HepG2 (cell line): ENCODE measurements at regions not wholly inside any gene's neighbourhood (a gene's known extent, or its start where the extent isn't known, plus 50 kb on each side); places are given as distances from the start of the nearest gene placed in this dataset.

ENCODE experiments used
- ATAC-seq: fragments of 200-7000 bp; cut with Tn5 transposase; 3 replicates; pipeline ENCODE4 v1.9.1; 2020; ENCODE audit warnings: mild to moderate bottlenecking, moderate library complexity
- BruUV-seq: library from RNA; stranded (reverse); fragments of 400-500 nt; replicated peaks from 2 replicates; lab custom pipeline; 2021; lab: Mats Ljungman, UMichigan
- CTCF ChIA-PET: fragments of 300-600 bp; formaldehyde crosslinking; extraction: SDS; loops from one replicate; lab custom pipeline; 2021; ENCODE audit warnings: low total read pairs, inconsistent platforms, low intra/inter-chr PET ratio; lab: Yijun Ruan, JAX
- POLR2A ChIA-PET: fragments of 350-600 bp; sonication (Branson Sonifier 250); formaldehyde crosslinking; loops from one replicate; lab custom pipeline; 2020; ENCODE audit warnings: antibody characterized with exemption, inconsistent platforms; lab: Yijun Ruan, JAX
- DNase-seq: peaks from one replicate; pipeline ENCODE4 v3.0.0-alpha.2; 2015; ENCODE audit warnings: low spot score
- FAIRE-seq: peaks from 3 replicates; lab custom pipeline; 2011; peaks lifted over from hg19 to GRCh38; lab: Jason Lieb, UNC
- H2AFZ ChIP-seq: one replicate; pipeline ENCODE4 v1.6.1; 2011; ENCODE audit warnings: low read length, inconsistent platforms
- H3K27ac ChIP-seq: fragments of 300-600 bp; 3 replicates; pipeline ENCODE4 v1.8.0; 2011; ENCODE audit warnings: mixed run types, mild to moderate bottlenecking, mixed read lengths, low read length, inconsistent platforms; ENCODE audit not compliant: insufficient read depth; ENCODE audit errors: extremely low read length
- H3K27me3 ChIP-seq, 2 experiments: fragments of 200-600 bp in 1 of 2; 2 replicates in 1 of 2; 3 replicates in 1 of 2; pipeline versions ENCODE4 v1.6.0 to v1.8.0; 2011; ENCODE audit warnings: low read length in 2 of 2, mild to moderate bottlenecking in 2 of 2, moderate library complexity in 2 of 2, inconsistent platforms in 1 of 2; ENCODE audit not compliant: insufficient read depth in 2 of 2, control insufficient read depth in 1 of 2
- H3K36me3 ChIP-seq, 2 experiments: fragments of 200-600 bp in 1 of 2; replicated peaks in 1 of 2; 2 replicates in 1 of 2; 3 replicates in 1 of 2; pipeline versions ENCODE4 v1.5.1 to v1.8.0; 2011; ENCODE audit warnings: low read length in 2 of 2, inconsistent platforms in 1 of 2; ENCODE audit not compliant: insufficient read depth in 2 of 2, control insufficient read depth in 1 of 2
- H3K4me1 ChIP-seq: 2 replicates; pipeline ENCODE4 v1.5.1; 2012; ENCODE audit warnings: low read length, inconsistent platforms; ENCODE audit not compliant: insufficient read depth
- H3K4me2 ChIP-seq: 2 replicates; pipeline ENCODE4 v1.6.0; 2011; ENCODE audit warnings: low read depth, low read length, inconsistent platforms
- H3K4me3 ChIP-seq, 3 experiments: fragments of 200-600 bp in 1 of 3; sonication (generic), shearing (Covaris generic) in 1 of 3; replicated peaks in 1 of 3; 2 replicates each; pipeline ENCODE4 v1.5.1; 2011 to 2016; ENCODE audit warnings: low read length in 3 of 3, inconsistent platforms in 2 of 3, low read depth in 2 of 3, mild to moderate bottlenecking in 2 of 3, control low read depth in 1 of 3, mixed read lengths in 1 of 3; ENCODE audit not compliant: insufficient read depth in 1 of 3
- H3K79me2 ChIP-seq: one replicate; pipeline ENCODE4 v1.6.1; 2011; ENCODE audit warnings: low read length, inconsistent platforms; ENCODE audit not compliant: insufficient read depth
- H3K9ac ChIP-seq: 2 replicates; pipeline ENCODE4 v1.6.0; 2011; ENCODE audit warnings: mild to moderate bottlenecking, low read depth, low read length, inconsistent platforms; ENCODE audit not compliant: insufficient read depth
- H3K9me3 ChIP-seq: 2 replicates; pipeline ENCODE4 v1.5.1; 2012; ENCODE audit warnings: mild to moderate bottlenecking, low read length
- H4K20me1 ChIP-seq: 2 replicates; pipeline ENCODE4 v1.6.0; 2011; ENCODE audit warnings: inconsistent platforms, mild to moderate bottlenecking, low read length, moderate library complexity; ENCODE audit not compliant: insufficient read depth
- BHLHE40 ChIP-seq: IDR thresholded peaks from 2 replicates; pipeline ENCODE4 v1.6.1; 2011; ENCODE audit warnings: low read length, improper control_type of control experiment
- TBL1XR1 ChIP-seq: fragments of 150-350 bp; IDR thresholded peaks from 2 replicates; pipeline ENCODE4 v1.6.1; 2014; ENCODE audit warnings: borderline replicate concordance, low read length; ENCODE audit not compliant: partially characterized antibody
- TGIF2 ChIP-seq: IDR thresholded peaks from 2 replicates; pipeline ENCODE4 v1.6.1; 2016; ENCODE audit warnings: control low read depth, missing compliant biosample characterization
- ZNF205 ChIP-seq: IDR thresholded peaks from 2 replicates; pipeline ENCODE4 v1.6.1; 2018; ENCODE audit warnings: missing biosample characterization, missing genetic modification reagents
- ZNF263 ChIP-seq: sonication (generic); formaldehyde crosslinking; IDR thresholded peaks from 2 replicates; pipeline ENCODE4 v1.4.0; 2020; ENCODE audit warnings: missing genetic modification reagents
- ZNF350 ChIP-seq: sonication (generic); formaldehyde crosslinking; IDR thresholded peaks from 2 replicates; pipeline ENCODE4 v1.4.0; 2020; ENCODE audit warnings: mild to moderate bottlenecking, low read depth, missing genetic modification reagents, borderline replicate concordance
- ZNF768 ChIP-seq: sonication (generic); formaldehyde crosslinking; IDR thresholded peaks from 2 replicates; pipeline ENCODE4 v1.4.0; 2020; ENCODE audit warnings: missing genetic modification reagents
- WGBS: methylation state at CpG from one replicate; pipeline ENCODE4 v1.1.6; 2017; ENCODE audit warnings: low lambda C conversion rate; 5-methylcytosine and 5-hydroxymethylcytosine counted together
- in situ Hi-C: cut with HindIII; loops from 2 replicates; pipeline ENCODE4 v1.10.0; 2017; ENCODE audit warnings: low pct_unique_long_range_greater_than_20kb; ENCODE audit not compliant: extremely low pct_ligation_motif_present
- intact Hi-C: fragments of 100-400 bp; cut with micrococcal nuclease; formaldehyde crosslinking; loops from one replicate; pipeline ENCODE4 v1.10.0; 2022; ENCODE audit not compliant: unreplicated experiment
- TF ChIP-seq, protein P1 (sequence below): fragments of 450-650 bp; IDR thresholded peaks from 2 replicates; pipeline ENCODE4 v1.6.1; 2016

DNA sequence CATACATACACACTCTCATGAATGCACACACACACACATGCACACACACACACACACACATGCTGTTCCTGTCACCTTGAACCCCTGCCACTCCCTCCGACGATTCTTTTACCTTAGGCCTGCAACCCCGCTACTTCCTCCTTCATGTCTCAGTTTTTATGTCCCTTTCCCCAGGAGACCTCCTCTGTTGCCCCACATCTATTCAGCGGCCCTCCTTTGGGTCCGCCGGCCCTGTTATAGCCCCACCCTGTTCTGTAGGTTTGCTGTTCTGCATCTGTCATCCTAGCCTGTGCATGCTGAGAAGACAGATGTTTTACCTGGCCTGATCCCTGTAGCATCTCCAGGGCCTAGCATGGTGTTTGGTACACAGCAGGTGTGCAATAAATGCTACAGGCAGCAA lies 161.6 kb upstream of the PCBD1 start:
- DNase-seq (no peak), FAIRE-seq (no peak), ATAC-seq (no peak)
- WGBS = 10% methylated on average over 6 of the region's 6 CpGs
- H3K27me3 ChIP-seq = peaks cover 4 to 43% of the 10 kb centered on the region in 2 experiments; a peak in 4 of 5 replicates
- intact Hi-C loops (no loop called here), in situ Hi-C loops (no loop called here)
- H3K4me1 ChIP-seq = no peaks in the 10 kb centered on the region
- no peak overlapping the region for H3K9ac ChIP-seq
- no peak overlapping the region for H3K4me2 ChIP-seq
- no peak overlapping the region for H3K4me3 ChIP-seq
- no peaks in the 10 kb centered on the region for H3K79me2 ChIP-seq
- no peak overlapping the region for H2AFZ ChIP-seq
- BruUV-seq = no TSS peak
- H3K27ac ChIP-seq = no peak overlapping the region
- no peaks in the 10 kb centered on the region for H4K20me1 ChIP-seq
- no peaks in the 10 kb centered on the region for H3K36me3 ChIP-seq
- H3K9me3 ChIP-seq = no peaks in the 10 kb centered on the region
- ChIA-PET CTCF (no interaction called here), POLR2A (no interaction called here)
- no peak for TF ChIP-seq BHLHE40
- TF ChIP-seq, protein P1, sequence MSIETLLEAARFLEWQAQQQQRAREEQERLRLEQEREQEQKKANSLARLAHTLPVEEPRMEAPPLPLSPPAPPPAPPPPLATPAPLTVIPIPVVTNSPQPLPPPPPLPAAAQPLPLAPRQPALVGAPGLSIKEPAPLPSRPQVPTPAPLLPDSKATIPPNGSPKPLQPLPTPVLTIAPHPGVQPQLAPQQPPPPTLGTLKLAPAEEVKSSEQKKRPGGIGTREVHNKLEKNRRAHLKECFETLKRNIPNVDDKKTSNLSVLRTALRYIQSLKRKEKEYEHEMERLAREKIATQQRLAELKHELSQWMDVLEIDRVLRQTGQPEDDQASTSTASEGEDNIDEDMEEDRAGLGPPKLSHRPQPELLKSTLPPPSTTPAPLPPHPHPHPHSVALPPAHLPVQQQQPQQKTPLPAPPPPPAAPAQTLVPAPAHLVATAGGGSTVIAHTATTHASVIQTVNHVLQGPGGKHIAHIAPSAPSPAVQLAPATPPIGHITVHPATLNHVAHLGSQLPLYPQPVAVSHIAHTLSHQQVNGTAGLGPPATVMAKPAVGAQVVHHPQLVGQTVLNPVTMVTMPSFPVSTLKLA = peak; percentile 33; the same call in 1 of the 2 replicates

GRCh38 chr10:71052076-71052660 lies 160.2 kb upstream of the UNC5B start:
- BruUV-seq = no TSS peak

More at GRCh38 chr10:71052076-71052660, 160.2 kb upstream of the UNC5B start:
- no peak for ATAC-seq
- Histone ChIP-seq H3K27me3 (peaks cover 4 to 40% of the 10 kb centered on the region in 2 experiments; a peak in 4 of 5 replicates), H3K79me2 (no peaks in the 10 kb centered on the region), H3K36me3 (no peaks in the 10 kb centered on the region), H2AFZ (no peak overlapping the region), H3K4me1 (no peaks in the 10 kb centered on the region), H3K4me2 (no peak overlapping the region), H3K27ac (no peak overlapping the region), H3K9ac (no peak overlapping the region), H4K20me1 (no peaks in the 10 kb centered on the region), H3K4me3 (no peak overlapping the region), H3K9me3 (no peaks in the 10 kb centered on the region)
- POLR2A ChIA-PET = no interaction called here
- no peak for DNase-seq
- CTCF ChIA-PET = no interaction called here
- 3% methylated on average over 5 of the region's 9 CpGs for WGBS
- TF ChIP-seq ZNF205 (CRISPR knock-in tag) (no peak), ZNF350 (no peak), TBL1XR1 (no peak), ZNF768 (CRISPR knock-in tag) (peak; percentile 89), TGIF2 (CRISPR knock-in tag) (no peak), ZNF263 (CRISPR knock-in tag) (0 out of 2 replicates have a peak, but pooled peaks have one; percentile 51)
- FAIRE-seq = no peak
- intact Hi-C loops = no loop called here
- in situ Hi-C loops = no loop called here
